Stimulated activated naive CD8-positive, alpha-beta T cell treated with anti-CD3 and anti-CD28 coated beads, Interleukin-15, amount 100 ng/mL, for 72 hours (primary cell): ENCODE measurements at regions not wholly inside any gene's neighbourhood (a gene's known extent, or its start where the extent isn't known, plus 50 kb on each side); places are given as distances from the start of the nearest gene placed in this dataset.
"Not testable (repeated sequence)": the region's sequence is repeated elsewhere in the genome, so short reads cannot be mapped to it uniquely, and the experiment has no call there.

Experiments
- ATAC-seq: fragments of 150-1000 bp; cut with Tn5 transposase; 2 replicates; pipeline ENCODE4 v1.10.0; 2021; ENCODE audit warnings: mild to moderate bottlenecking, moderate library complexity
- DNase-seq, 2 donors: peaks; one replicate each; pipeline ENCODE4 v3.0.0; 2021 to 2022
- H3K27ac Mint-ChIP-seq, 2 donors: one replicate each; pipeline ENCODE4 v1.8.0; 2022; ENCODE audit warnings: mild to moderate bottlenecking in 2 of 2, mixed read lengths in 2 of 2, moderate library complexity in 2 of 2
- H3K27me3 Mint-ChIP-seq: one replicate; pipeline ENCODE4 v1.8.0; 2022; ENCODE audit warnings: mixed read lengths
- H3K4me1 Mint-ChIP-seq: one replicate; pipeline ENCODE4 v1.8.0; 2022; ENCODE audit warnings: mild to moderate bottlenecking, mixed read lengths
- H3K4me3 Mint-ChIP-seq, 2 donors: one replicate each; pipeline ENCODE4 v1.8.0; 2022; ENCODE audit warnings: mild to moderate bottlenecking in 2 of 2, mixed read lengths in 2 of 2, moderate library complexity in 1 of 2
- H3K9me3 Mint-ChIP-seq, 2 donors: one replicate each; pipeline ENCODE4 v1.8.0; 2022; ENCODE audit warnings: mixed read lengths in 2 of 2

- no peak for ATAC-seq
- Mint-ChIP-seq H3K27me3 (no peaks in the 10 kb centered on the region), H3K4me1 (no peaks in the 10 kb centered on the region), H3K9me3 (peaks cover 10 to 18% of the 10 kb centered on the region in 2 donors), H3K27ac (peak overlapping the region in 1 of 2 donors; percentile 47), H3K4me3 (no peak overlapping the region)
- DNase-seq = no peak
Measured at GRCh38 chr4:67019686-67020437, 525.4 kb downstream of the CENPC start.

DNA sequence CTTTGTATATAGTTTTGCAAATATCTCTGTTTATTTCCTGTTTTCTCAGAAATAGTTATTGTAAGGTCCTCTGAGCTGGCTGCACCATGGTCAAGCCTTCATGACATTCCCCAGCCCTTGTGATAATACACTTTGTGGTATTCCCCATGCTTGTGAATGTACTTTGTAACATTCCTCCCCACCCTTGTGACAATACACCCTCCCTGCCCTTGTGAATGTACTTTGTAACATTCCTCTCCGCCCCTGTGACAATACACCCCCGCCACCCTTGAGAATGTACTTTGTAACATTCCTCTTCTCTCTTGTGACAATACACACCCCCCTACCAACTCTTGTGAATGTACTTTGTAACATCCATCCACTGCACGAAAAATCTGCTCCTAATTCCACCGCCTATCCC is 530.7 kb downstream of the CENPC start:
- Mint-ChIP-seq H3K9me3 (peaks cover 6 to 25% of the 10 kb centered on the region in 2 donors), H3K4me3 (no peak overlapping the region), H3K27me3 (no peaks in the 10 kb centered on the region), H3K4me1 (no peaks in the 10 kb centered on the region), H3K27ac (no peak overlapping the region)
- ATAC-seq = no peak
- no peak for DNase-seq

DNA sequence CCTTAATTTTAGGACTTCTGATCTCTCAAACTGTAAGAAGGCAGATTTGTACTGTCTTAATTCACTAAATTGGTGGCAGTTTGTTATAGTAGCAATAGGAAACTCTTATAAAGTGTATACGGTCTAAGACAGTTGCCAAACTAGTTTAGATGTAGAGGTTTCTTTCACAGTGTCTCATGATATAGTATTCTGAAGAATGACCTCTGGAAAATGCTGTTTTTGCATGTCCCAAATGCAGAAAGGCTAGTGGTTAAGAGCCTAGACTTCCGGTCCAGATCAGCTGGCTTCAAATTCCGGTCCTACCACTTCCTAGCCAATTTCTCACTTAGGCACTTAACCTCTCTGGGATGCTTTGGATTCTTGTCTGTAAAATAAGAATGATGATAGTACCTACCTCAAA is 538.5 kb downstream of the CENPC start:
- Mint-ChIP-seq H3K9me3 (peaks cover 11 to 12% of the 10 kb centered on the region in 2 donors), H3K27ac (no peak overlapping the region), H3K27me3 (no peaks in the 10 kb centered on the region), H3K4me3 (no peak overlapping the region), H3K4me1 (no peaks in the 10 kb centered on the region)
- ATAC-seq (no peak), DNase-seq (no peak)

DNA sequence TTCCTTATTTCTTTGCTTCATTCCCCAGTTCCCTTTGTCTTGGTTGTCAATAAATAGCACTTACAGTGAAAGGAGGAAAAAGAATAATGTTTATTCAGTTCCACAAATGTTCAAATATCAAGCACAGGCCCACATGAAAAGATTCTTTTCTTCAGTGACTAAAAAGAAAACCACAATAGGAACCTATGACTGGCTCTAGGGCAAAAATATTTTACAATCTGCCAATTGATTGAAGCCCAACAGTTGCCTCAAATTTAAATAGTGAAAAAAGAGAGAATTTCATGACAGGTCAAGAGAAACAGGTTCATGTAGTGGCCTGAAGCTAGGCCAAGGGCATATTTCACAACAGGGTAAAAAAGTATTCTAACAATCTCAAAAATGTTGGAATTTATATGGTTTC is 553.8 kb downstream of the CENPC start:
- peaks cover 8 to 28% of the 10 kb centered on the region in 2 donors for H3K9me3 Mint-ChIP-seq
- DNase-seq (no peak), ATAC-seq (no peak)
- no peaks in the 10 kb centered on the region for H3K4me1 Mint-ChIP-seq
- no peaks in the 10 kb centered on the region for H3K27me3 Mint-ChIP-seq
- H3K27ac Mint-ChIP-seq = no peak overlapping the region
- H3K4me3 Mint-ChIP-seq = no peak overlapping the region

DNA sequence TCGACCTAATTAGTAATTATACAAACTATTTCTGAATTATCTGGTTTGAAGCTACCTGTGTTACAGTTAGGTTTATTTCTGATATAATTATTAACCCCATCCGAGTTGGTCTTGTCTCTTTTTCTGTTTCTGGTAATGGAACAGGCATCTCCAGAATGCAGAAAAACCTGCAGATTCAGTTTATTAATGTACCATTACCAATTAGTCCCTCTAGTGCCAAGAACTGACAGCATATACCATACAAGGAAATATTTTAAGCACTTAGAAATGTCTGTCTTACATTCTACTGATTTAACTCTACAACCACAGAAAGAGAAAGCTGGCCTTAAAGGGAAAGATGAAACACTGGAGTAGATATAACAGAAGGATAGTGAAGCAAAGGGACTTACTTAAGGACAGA is 570.6 kb downstream of the CENPC start:
- ATAC-seq (no peak), DNase-seq (no peak)
- no peaks in the 10 kb centered on the region for H3K4me1 Mint-ChIP-seq
- peaks cover 0 to 8% of the 10 kb centered on the region in 2 donors for H3K9me3 Mint-ChIP-seq
- no peak overlapping the region for H3K4me3 Mint-ChIP-seq
- no peak overlapping the region for H3K27ac Mint-ChIP-seq
- no peaks in the 10 kb centered on the region for H3K27me3 Mint-ChIP-seq

- Mint-ChIP-seq H3K9me3 (peaks cover 5 to 17% of the 10 kb centered on the region in 2 donors), H3K4me1 (no peaks in the 10 kb centered on the region), H3K27ac (no peak overlapping the region), H3K4me3 (no peak overlapping the region), H3K27me3 (no peaks in the 10 kb centered on the region)
- ATAC-seq (no peak), DNase-seq (no peak)
Measured at GRCh38 chr4:66972087-66972486, 573.2 kb downstream of the CENPC start.

GRCh38 chr4:66964467-66964866 is 580.8 kb downstream of the CENPC start:
- Mint-ChIP-seq H3K4me3 (no peak overlapping the region), H3K9me3 (peaks cover 5 to 9% of the 10 kb centered on the region in 2 donors), H3K4me1 (no peaks in the 10 kb centered on the region), H3K27ac (no peak overlapping the region), H3K27me3 (no peaks in the 10 kb centered on the region)
- no peak for DNase-seq
- ATAC-seq = no peak

DNA sequence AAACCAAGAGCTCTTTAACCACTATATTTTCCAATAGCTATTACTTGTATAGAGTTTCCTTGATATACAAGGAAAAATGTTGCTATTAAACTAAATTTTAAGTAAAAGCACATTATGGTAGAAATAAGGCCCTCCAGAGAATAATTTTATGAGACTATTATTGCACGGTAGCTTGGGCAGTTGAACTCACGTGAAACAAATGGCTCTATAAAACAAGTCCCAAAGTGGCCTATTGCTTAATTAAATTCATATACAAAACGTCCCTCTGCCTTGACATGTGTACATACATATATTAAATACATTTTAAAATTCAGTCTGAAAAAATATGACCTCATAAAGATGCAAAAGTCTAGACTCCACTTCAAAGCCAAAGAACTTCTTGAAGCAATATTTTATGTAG is 582.2 kb downstream of the CENPC start:
- H3K4me1 Mint-ChIP-seq = no peaks in the 10 kb centered on the region
- no peak overlapping the region for H3K27ac Mint-ChIP-seq
- ATAC-seq (no peak), DNase-seq (no peak)
- H3K9me3 Mint-ChIP-seq = peaks cover 8 to 10% of the 10 kb centered on the region in 2 donors
- H3K27me3 Mint-ChIP-seq = no peaks in the 10 kb centered on the region
- H3K4me3 Mint-ChIP-seq = no peak overlapping the region

GRCh38 chr4:66959207-66959606 is 586.1 kb downstream of the CENPC start:
- Mint-ChIP-seq H3K9me3 (peaks cover 6 to 10% of the 10 kb centered on the region in 2 donors), H3K27ac (no peak overlapping the region), H3K4me1 (no peaks in the 10 kb centered on the region), H3K4me3 (no peak overlapping the region), H3K27me3 (no peaks in the 10 kb centered on the region)
- ATAC-seq (no peak), DNase-seq (no peak)

GRCh38 chr4:66956852-66957251 is 588.5 kb downstream of the CENPC start:
- no peak for ATAC-seq
- H3K27ac Mint-ChIP-seq = no peak overlapping the region
- H3K27me3 Mint-ChIP-seq = no peaks in the 10 kb centered on the region
- H3K4me3 Mint-ChIP-seq = no peak overlapping the region
- DNase-seq = no peak
- peaks cover 6 to 10% of the 10 kb centered on the region in 2 donors for H3K9me3 Mint-ChIP-seq
- H3K4me1 Mint-ChIP-seq = no peaks in the 10 kb centered on the region

GRCh38 chr4:66956426-66956825 is 588.9 kb downstream of the CENPC start:
- H3K27me3 Mint-ChIP-seq = no peaks in the 10 kb centered on the region
- no peak overlapping the region for H3K27ac Mint-ChIP-seq
- H3K4me3 Mint-ChIP-seq = no peak overlapping the region
- no peaks in the 10 kb centered on the region for H3K4me1 Mint-ChIP-seq
- ATAC-seq = no peak
- peaks cover 6 to 10% of the 10 kb centered on the region in 2 donors for H3K9me3 Mint-ChIP-seq
- DNase-seq = no peak

GRCh38 chr4:66955784-66956183 is 589.5 kb downstream of the CENPC start:
- Mint-ChIP-seq H3K4me3 (no peak overlapping the region), H3K27me3 (no peaks in the 10 kb centered on the region), H3K27ac (no peak overlapping the region), H3K4me1 (no peaks in the 10 kb centered on the region), H3K9me3 (peaks cover 6 to 10% of the 10 kb centered on the region in 2 donors)
- ATAC-seq = no peak
- DNase-seq = no peak

- no peak overlapping the region for H3K27ac Mint-ChIP-seq
- no peak for DNase-seq
- H3K27me3 Mint-ChIP-seq = no peaks in the 10 kb centered on the region
- ATAC-seq = no peak
- no peak overlapping the region for H3K4me3 Mint-ChIP-seq
- H3K4me1 Mint-ChIP-seq = no peaks in the 10 kb centered on the region
- H3K9me3 Mint-ChIP-seq = peaks cover 0 to under 1% of the 10 kb centered on the region in 2 donors
Measured at GRCh38 chr4:66949419-66949818, 595.9 kb downstream of the CENPC start.

- no peaks in the 10 kb centered on the region for H3K4me1 Mint-ChIP-seq
- DNase-seq (no peak), ATAC-seq (no peak)
- no peaks in the 10 kb centered on the region for H3K27me3 Mint-ChIP-seq
- peaks cover 9 to 10% of the 10 kb centered on the region in 2 donors for H3K9me3 Mint-ChIP-seq
- H3K27ac Mint-ChIP-seq = no peak overlapping the region
- H3K4me3 Mint-ChIP-seq = no peak overlapping the region
Measured at GRCh38 chr4:66946761-66947160, 598.5 kb downstream of the CENPC start.

DNA sequence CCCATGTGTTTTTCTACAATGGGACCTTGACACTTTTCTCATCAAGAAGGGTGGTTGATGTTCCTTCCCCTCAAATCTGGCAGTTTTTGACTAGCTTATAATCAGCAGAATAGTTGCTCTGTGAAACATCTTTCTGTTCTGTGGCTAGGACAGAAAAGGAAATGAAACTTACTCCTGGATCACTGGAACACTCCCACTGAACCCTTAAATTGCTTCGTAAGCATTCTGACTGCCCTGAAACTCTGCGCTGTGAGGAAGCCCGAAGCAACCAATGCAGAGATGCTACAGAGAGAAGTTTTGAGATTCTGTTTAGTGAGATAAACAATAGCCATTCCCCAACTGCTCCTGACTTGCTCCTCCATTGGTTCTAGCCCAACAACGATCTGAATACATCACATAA is 602.2 kb downstream of the CENPC start:
- Mint-ChIP-seq H3K4me1 (no peaks in the 10 kb centered on the region), H3K27me3 (no peaks in the 10 kb centered on the region), H3K9me3 (peaks cover 9 to 10% of the 10 kb centered on the region in 2 donors), H3K27ac (no peak overlapping the region), H3K4me3 (no peak overlapping the region)
- no peak for ATAC-seq
- no peak for DNase-seq

GRCh38 chr4:66931981-66932380 is 613.3 kb downstream of the CENPC start:
- not testable (repeated sequence) for H3K4me1 Mint-ChIP-seq, DNase-seq, ATAC-seq, H3K9me3 Mint-ChIP-seq, H3K27ac Mint-ChIP-seq, H3K27me3 Mint-ChIP-seq, H3K4me3 Mint-ChIP-seq

- Mint-ChIP-seq H3K27ac (no peak overlapping the region), H3K9me3 (peaks cover 0 to 5% of the 10 kb centered on the region in 2 donors), H3K27me3 (no peaks in the 10 kb centered on the region), H3K4me3 (no peak overlapping the region), H3K4me1 (no peaks in the 10 kb centered on the region)
- ATAC-seq (no peak), DNase-seq (no peak)
Measured at GRCh38 chr4:66930206-66930605, 615.1 kb downstream of the CENPC start.
